H1 (cell line): ENCODE measurements at regions not wholly inside any gene's neighbourhood (a gene's known extent, or its start where the extent isn't known, plus 50 kb on each side); places are given as distances from the start of the nearest gene placed in this dataset.

Source experiments
- CTCF ChIA-PET: fragments of 300-600 bp; sonication (Branson Sonifier 250); formaldehyde crosslinking; loops from one replicate; lab custom pipeline; 2021; ENCODE audit not compliant: partially characterized antibody; lab: Charles Lee
- POLR2A ChIA-PET: fragments of 300-600 bp; sonication (Branson Sonifier 250); formaldehyde crosslinking; loops from one replicate; lab custom pipeline; 2021; ENCODE audit warnings: inconsistent platforms; ENCODE audit not compliant: partially characterized antibody; lab: Charles Lee
- DNase-seq, 2 experiments: peaks; one replicate each; pipeline versions ENCODE4 v3.0.0 to v3.0.0-alpha.2; 2010 to 2022; ENCODE audit warnings: low spot score in 2 of 2, low read depth in 1 of 2, mixed read lengths in 1 of 2
- FAIRE-seq: peaks from 2 replicates; lab custom pipeline; 2011; peaks lifted over from hg19 to GRCh38; lab: Jason Lieb, UNC
- H2AFZ ChIP-seq: 2 replicates; pipeline ENCODE4 v1.8.1; 2012; ENCODE audit warnings: low read length, inconsistent platforms
- H2AK5ac ChIP-seq: 2 replicates; pipeline ENCODE4 v1.6.1; 2013; ENCODE audit warnings: low read depth, low read length
- H2BK120ac ChIP-seq: replicated peaks from 2 replicates; pipeline ENCODE3; 2013; ENCODE audit warnings: low read depth, low read length, inconsistent platforms
- H2BK12ac ChIP-seq: 2 replicates; pipeline ENCODE4 v1.6.1; 2013; ENCODE audit warnings: low read depth, low read length
- H2BK15ac ChIP-seq: 2 replicates; pipeline ENCODE4 v1.6.1; 2013; ENCODE audit warnings: low read length
- H2BK20ac ChIP-seq: 2 replicates; pipeline ENCODE4 v1.6.1; 2013; ENCODE audit warnings: low read length
- H2BK5ac ChIP-seq: 2 replicates; pipeline ENCODE4 v1.6.1; 2013; ENCODE audit warnings: low read depth, low read length
- H3K14ac ChIP-seq: 2 replicates; pipeline ENCODE4 v1.6.1; 2013; ENCODE audit warnings: inconsistent platforms; ENCODE audit not compliant: insufficient read length
- H3K18ac ChIP-seq: 2 replicates; pipeline ENCODE4 v1.6.1; 2013; ENCODE audit warnings: low read length; ENCODE audit errors: extremely low read depth
- H3K23ac ChIP-seq: 2 replicates; pipeline ENCODE4 v1.6.1; 2013; ENCODE audit warnings: inconsistent platforms; ENCODE audit not compliant: insufficient read length
- H3K23me2 ChIP-seq: 2 replicates; pipeline ENCODE4 v1.6.1; 2013; ENCODE audit warnings: low read depth, low read length
- H3K27ac ChIP-seq: 2 replicates; pipeline ENCODE4 v1.6.1; 2011; ENCODE audit warnings: low read depth, low read length, inconsistent platforms
- H3K27me3 ChIP-seq, 4 experiments: replicated peaks in 1 of 4; 1 replicate in 1 of 4; 2 replicates in 3 of 4; pipeline versions ENCODE4 v1.6.1 to v1.8.1; 2011 to 2013; ENCODE audit warnings: low read length in 3 of 4, mild to moderate bottlenecking in 3 of 4, inconsistent platforms in 2 of 4, mixed read lengths in 2 of 4, moderate library complexity in 1 of 4; ENCODE audit not compliant: control insufficient read depth in 3 of 4, insufficient read depth in 3 of 4; ENCODE audit errors: extremely low read depth in 1 of 4
- H3K36me3 ChIP-seq, 4 experiments: 2 replicates each; pipeline versions ENCODE4 v1.6.1 to v1.8.1; 2011 to 2013; ENCODE audit warnings: mild to moderate bottlenecking in 4 of 4, low read length in 3 of 4, moderate library complexity in 2 of 4, control low read depth in 1 of 4, inconsistent platforms in 1 of 4; ENCODE audit not compliant: insufficient read depth in 4 of 4, control insufficient read depth in 2 of 4
- H3K4ac ChIP-seq: replicated peaks from 2 replicates; pipeline ENCODE3; 2013; ENCODE audit warnings: low read length, low read depth, mixed read lengths, inconsistent platforms; ENCODE audit not compliant: insufficient read length
- H3K4me1 ChIP-seq, 4 experiments: replicated peaks in 1 of 4; 1 replicate in 1 of 4; 2 replicates in 3 of 4; pipeline versions ENCODE4 v1.6.1 to v1.8.1; 2011 to 2013; ENCODE audit warnings: low read length in 3 of 4, inconsistent platforms in 2 of 4, mixed read lengths in 1 of 4; ENCODE audit not compliant: insufficient read depth in 4 of 4, control insufficient read depth in 3 of 4
- H3K4me2 ChIP-seq, 2 experiments: 2 replicates each; pipeline versions ENCODE4 v1.6.1 to v1.8.1; 2011 to 2013; ENCODE audit warnings: low read depth in 2 of 2, low read length in 2 of 2, control low read depth in 1 of 2, inconsistent platforms in 1 of 2, mild to moderate bottlenecking in 1 of 2; ENCODE audit not compliant: insufficient read depth in 1 of 2
- H3K4me3 ChIP-seq, 4 experiments: fragments of 200-600, 300-600 bp in 1 of 4; sonication (generic), shearing (Covaris generic), sonication (Bioruptor Twin) in 1 of 4; 2 replicates each; pipeline versions ENCODE4 v1.5.1 to v1.8.1; 2011 to 2016; ENCODE audit warnings: low read length in 4 of 4, low read depth in 3 of 4, control low read depth in 2 of 4, inconsistent platforms in 2 of 4, mild to moderate bottlenecking in 2 of 4, mixed read lengths in 1 of 4, moderate library complexity in 1 of 4; ENCODE audit not compliant: insufficient read depth in 2 of 4; ENCODE audit errors: extremely low read depth in 1 of 4
- H3K56ac ChIP-seq: replicated peaks from 2 replicates; pipeline ENCODE3; 2013; ENCODE audit warnings: low read depth, mild to moderate bottlenecking, mixed read lengths, low read length, inconsistent platforms; ENCODE audit not compliant: insufficient read length
- H3K79me1 ChIP-seq: 2 replicates; pipeline ENCODE4 v1.6.1; 2013; ENCODE audit warnings: low read depth, low read length, control low read depth
- H3K79me2 ChIP-seq, 2 experiments: 2 replicates each; pipeline versions ENCODE4 v1.6.1 to v1.8.1; 2012 to 2013; ENCODE audit warnings: low read length in 2 of 2, mild to moderate bottlenecking in 2 of 2, inconsistent platforms in 1 of 2; ENCODE audit not compliant: insufficient read depth in 2 of 2, control insufficient read depth in 1 of 2
- H3K9ac ChIP-seq, 4 experiments: replicated peaks in 1 of 4; 1 replicate in 1 of 4; 2 replicates in 3 of 4; pipeline versions ENCODE4 v1.6.1 to v1.8.1; 2011 to 2013; ENCODE audit warnings: low read depth in 3 of 4, low read length in 3 of 4, control low read depth in 2 of 4, mild to moderate bottlenecking in 2 of 4, moderate library complexity in 2 of 4, inconsistent platforms in 1 of 4; ENCODE audit errors: extremely low read depth in 1 of 4
- H3K9me3 ChIP-seq, 2 experiments: 2 replicates each; pipeline versions ENCODE4 v1.6.1 to v1.8.1; 2012 to 2013; ENCODE audit warnings: mild to moderate bottlenecking in 2 of 2, moderate library complexity in 2 of 2, control low read depth in 1 of 2, inconsistent platforms in 1 of 2, low read depth in 1 of 2, low read length in 1 of 2, mixed read lengths in 1 of 2; ENCODE audit not compliant: insufficient read depth in 2 of 2
- H4K20me1 ChIP-seq, 2 experiments: replicated peaks in 1 of 2; 2 replicates each; pipeline versions ENCODE3 to v1.8.1; 2011 to 2013; ENCODE audit warnings: inconsistent platforms in 2 of 2, low read length in 2 of 2, mild to moderate bottlenecking in 1 of 2; ENCODE audit not compliant: insufficient read depth in 2 of 2, control insufficient read depth in 1 of 2
- H4K5ac ChIP-seq: 2 replicates; pipeline ENCODE4 v1.6.1; 2013; ENCODE audit warnings: low read length, low read depth, mixed read lengths, inconsistent platforms; ENCODE audit not compliant: insufficient read length
- H4K8ac ChIP-seq: 2 replicates; pipeline ENCODE4 v1.8.0; 2013; ENCODE audit warnings: mild to moderate bottlenecking, moderate library complexity, low read length, inconsistent platforms; ENCODE audit not compliant: insufficient read depth; ENCODE audit errors: extremely low read depth
- H4K91ac ChIP-seq: replicated peaks from 2 replicates; pipeline ENCODE3; 2013; ENCODE audit warnings: low read length, mixed read lengths, inconsistent platforms; ENCODE audit not compliant: insufficient read length
- CBX5 ChIP-seq: fragments of 300-800, 300-1000 bp; sonication (generic); IDR thresholded peaks from 2 replicates; pipeline ENCODE4 v1.7.1; 2016; ENCODE audit warnings: antibody characterized with exemption, low read length, low read depth
- CEBPB ChIP-seq: IDR thresholded peaks from 2 replicates; pipeline ENCODE4 v1.6.1; 2012; ENCODE audit warnings: low read depth, low read length
- FOSL1 ChIP-seq: IDR thresholded peaks from 2 replicates; pipeline ENCODE4 v1.6.1; 2011; ENCODE audit warnings: mild to moderate bottlenecking, low read depth, low read length, moderate library complexity; ENCODE audit not compliant: insufficient read depth
- HDAC2 ChIP-seq, 2 experiments: fragments of 300-600 bp in 1 of 2; sonication (generic) in 1 of 2; IDR thresholded peaks; 2 replicates each; pipeline ENCODE4 v1.6.1; 2011 to 2012; ENCODE audit warnings: low read depth in 2 of 2, low read length in 2 of 2, mild to moderate bottlenecking in 2 of 2, moderate library complexity in 2 of 2, borderline replicate concordance in 1 of 2, inconsistent platforms in 1 of 2
- KDM5A ChIP-seq: fragments of 200-600 bp; IDR thresholded peaks from 2 replicates; pipeline ENCODE4 v1.7.1; 2012; ENCODE audit warnings: mild to moderate bottlenecking, low read length, inconsistent platforms, mixed read lengths
- PHF8 ChIP-seq: fragments of 200-600 bp; sonication (generic); conservative IDR thresholded peaks from 2 replicates; pipeline ENCODE4 v1.7.1; 2012; ENCODE audit warnings: low read depth, mild to moderate bottlenecking, inconsistent platforms, low read length, moderate library complexity
- RAD21 ChIP-seq, 2 experiments: IDR thresholded peaks in 1 of 2; conservative IDR thresholded peaks in 1 of 2; 2 replicates each; pipeline ENCODE4 v1.6.1; 2011; ENCODE audit warnings: low read depth in 2 of 2, low read length in 2 of 2, improper control_type of control experiment in 1 of 2, inconsistent platforms in 1 of 2, mild to moderate bottlenecking in 1 of 2, moderate library complexity in 1 of 2
- RFX5 ChIP-seq: IDR thresholded peaks from 2 replicates; pipeline ENCODE4 v1.6.1; 2011; ENCODE audit warnings: low read depth, low read length, improper control_type of control experiment, borderline replicate concordance
- RNF2 ChIP-seq: fragments of 200-900, 300-1000 bp; sonication (generic); IDR thresholded peaks from 2 replicates; pipeline ENCODE4 v1.7.1; 2016; ENCODE audit warnings: borderline replicate concordance, low read depth, mild to moderate bottlenecking, antibody characterized with exemption, low read length; ENCODE audit not compliant: poor library complexity, severe bottlenecking; ENCODE audit errors: missing control alignments
- SP1 ChIP-seq: IDR thresholded peaks from 2 replicates; pipeline ENCODE4 v1.6.1; 2011; ENCODE audit warnings: low read depth, low read length
- SUZ12 ChIP-seq: fragments of 200-600 bp; sonication (generic); IDR thresholded peaks from 2 replicates; pipeline ENCODE4 v1.6.1; 2012; ENCODE audit warnings: mild to moderate bottlenecking, inconsistent platforms, low read length, moderate library complexity, mixed read lengths
- TBP ChIP-seq: IDR thresholded peaks from 2 replicates; pipeline ENCODE4 v1.6.1; 2011; ENCODE audit warnings: low read depth, low read length, improper control_type of control experiment
- YY1 ChIP-seq: IDR thresholded peaks from 2 replicates; pipeline ENCODE4 v1.6.1; 2011; ENCODE audit warnings: low read depth, mild to moderate bottlenecking, low read length
- WGBS, 2 experiments: shearing (Covaris generic) in 1 of 2; methylation state at CpG; one replicate each; pipeline versions ENCODE4 v1.1.6 to v1.1.7; 2013 to 2015; ENCODE audit warnings: low lambda C conversion rate in 2 of 2, mixed read lengths in 2 of 2, inconsistent platforms in 1 of 2, low coverage in 1 of 2, missing lambda C conversion rate in 1 of 2; ENCODE audit not compliant: insufficient replicate concordance in 2 of 2, insufficient coverage in 1 of 2, insufficient read length in 1 of 2; ENCODE audit errors: extremely low coverage in 1 of 2, missing lambda C conversion rate in 1 of 2; 5-methylcytosine and 5-hydroxymethylcytosine counted together

DNA sequence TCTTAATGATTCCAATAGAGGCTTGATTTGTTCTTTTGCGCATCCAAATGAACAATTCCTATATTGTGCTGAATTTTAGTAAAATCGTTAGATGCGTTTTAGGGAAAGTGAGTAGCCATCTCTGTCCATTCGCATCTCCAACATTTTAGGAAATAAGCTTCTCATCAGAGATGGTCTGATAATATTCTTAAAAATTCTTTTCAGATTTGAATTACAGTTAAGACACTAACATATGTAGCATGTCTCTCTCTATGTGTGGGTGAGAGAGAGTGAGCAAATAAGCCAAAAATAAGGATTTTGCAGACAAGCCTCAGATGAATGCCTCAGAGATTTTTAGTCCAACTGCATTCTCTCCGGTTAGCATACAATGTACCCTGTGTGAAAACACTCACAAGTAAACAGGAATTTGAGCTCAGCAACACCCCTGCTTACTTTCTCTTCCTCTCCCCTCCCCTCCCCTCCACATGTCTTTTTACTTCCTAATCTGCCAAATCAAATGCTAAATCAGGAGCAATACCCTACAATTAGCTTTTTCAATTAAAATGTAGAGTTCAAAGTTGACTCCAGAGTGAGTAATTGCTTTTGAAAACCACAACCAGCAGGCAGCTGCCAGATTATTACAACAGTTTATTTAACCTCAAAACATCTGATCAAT is 354.4 kb downstream of the CRPPA start:
- Histone ChIP-seq H3K27me3 (no peaks in the 10 kb centered on the region), H2BK12ac (no peak overlapping the region), H3K4me1 (no peaks in the 10 kb centered on the region), H2BK15ac (no peak overlapping the region), H4K91ac (no peak overlapping the region), H2AK5ac (no peak overlapping the region), H3K79me2 (no peaks in the 10 kb centered on the region), H2BK5ac (no peak overlapping the region), H2BK20ac (no peak overlapping the region), H3K9me3 (no peaks in the 10 kb centered on the region), H3K9ac (no peak overlapping the region; a peak in 1 of 7 replicates), H3K23ac (no peak overlapping the region), H3K18ac (no peak overlapping the region), H4K8ac (no peak overlapping the region), H3K4ac (no peak overlapping the region), H3K27ac (no peak overlapping the region), H3K56ac (no peak overlapping the region), H4K5ac (no peak overlapping the region), H2BK120ac (no peak overlapping the region), H4K20me1 (no peaks in the 10 kb centered on the region), H3K23me2 (no peaks in the 10 kb centered on the region), H3K36me3 (no peaks in the 10 kb centered on the region), H3K79me1 (no peaks in the 10 kb centered on the region), H3K4me2 (peak overlapping the region in 1 of 2 experiments; percentile 8; a peak in 1 of 4 replicates), H3K14ac (no peak overlapping the region), H3K4me3 (peak overlapping the region in 1 of 4 experiments; percentile 18; a peak in 1 of 8 replicates), H2AFZ (no peak overlapping the region)
- FAIRE-seq (no peak), DNase-seq (no peak)
- CTCF ChIA-PET, result interaction anchor here (0.6 to 1.9 kb wide), 4 partner anchors 11 to 349 kb away, joined by 3 to 9 read pairs (median 4); no protein-coding TSS in a partner anchor
- WGBS, 2 experiments, result 64% methylated on average over 5 of the region's 5 CpGs; no CpG with 5 or more reads in 1 of the 2 experiments
- POLR2A ChIA-PET, result no interaction called here
- TF ChIP-seq PHF8 (no peak), RAD21 (IDR thresholded peaks at IDR 0.05 in 1 of 2, conservative IDR thresholded peaks at IDR 0.05 in 1 of 2; ENCODE audit: low read depth in 2 of 2, low read length in 2 of 2) (no peak), CBX5 (no peak), RFX5 (no peak), HDAC2 (IDR thresholded peaks at IDR 0.05; ENCODE audit: borderline replicate concordance in 1 of 2, low read depth in 2 of 2, low read length in 2 of 2) (no peak), FOSL1 (no peak), SUZ12 (no peak), TBP (no peak), SP1 (no peak), RNF2 (no peak), YY1 (no peak), KDM5A (no peak), CEBPB (no peak)
